Right cardiac atrium (tissue), 5 donors: ENCODE measurements at regions not wholly inside any gene's neighbourhood (a gene's known extent, or its start where the extent isn't known, plus 50 kb on each side); places are given as distances from the start of the nearest gene placed in this dataset.

Experiments
- ATAC-seq, 2 donors: fragments of 200-7000 bp; cut with Tn5 transposase; one replicate each; pipeline versions ENCODE4 v1.8.0 to v1.9.1; 2020; ENCODE audit warnings: moderate library complexity in 2 of 2, mild to moderate bottlenecking in 1 of 2
- DNase-seq, 3 donors: peaks; one replicate each; pipeline ENCODE4 v3.0.0-alpha.2; 2020
- H3K27ac ChIP-seq: one replicate; pipeline ENCODE4 v1.5.1; 2013; ENCODE audit warnings: mild to moderate bottlenecking, low read length, control low read depth, moderate library complexity
- H3K27me3 ChIP-seq: one replicate; pipeline ENCODE4 v1.6.1; 2013; ENCODE audit not compliant: control insufficient read depth, insufficient read depth
- H3K4me1 ChIP-seq: one replicate; pipeline ENCODE4 v1.6.1; 2013; ENCODE audit warnings: low read length; ENCODE audit not compliant: control insufficient read depth, insufficient read depth
- H3K4me3 ChIP-seq: one replicate; pipeline ENCODE4 v1.5.1; 2013; ENCODE audit warnings: low read length, control low read depth
- H3K9me3 ChIP-seq: one replicate; pipeline ENCODE4 v1.6.1; 2013; ENCODE audit warnings: low read length; ENCODE audit not compliant: control insufficient read depth
- WGBS: extraction: QIAGEN DNeasy Blood & Tissue Kit; methylation state at CpG from one replicate; pipeline ENCODE4 v1.1.7; 2013; 5-methylcytosine and 5-hydroxymethylcytosine counted together
- intact Hi-C, 4 donors: fragments of 100-400 bp; cut with DNase I; formaldehyde crosslinking; loops; one replicate each; pipeline versions ENCODE4 v1.11.0 to v1.14.0; 2022 to 2023
- donor health status: healthy with polysubstance abuse.
- donor health status: DM: no; HTN: yes; CAD: no.
- donor health status: DM: no; HTN: no; CAD: no.
- donor health status: DM: no; HTN: yes; CAD: no; lungs with severe emphysema.
- donor health status: DM: yes; HTN: yes; CAD: no.

- WGBS, result 26% methylated on average over 17 of the region's 17 CpGs
- H3K27ac ChIP-seq, result no peak overlapping the region
- DNase-seq (no peak), ATAC-seq (no peak)
- no peaks in the 10 kb centered on the region for H3K9me3 ChIP-seq
- H3K4me3 ChIP-seq, result no peak overlapping the region
- intact Hi-C loops, result no loop called here
- no peaks in the 10 kb centered on the region for H3K4me1 ChIP-seq
- no peaks in the 10 kb centered on the region for H3K27me3 ChIP-seq
Measured at GRCh38 chr4:8700531-8700930, 108.0 kb downstream of the CPZ start.

GRCh38 chr4:8699479-8700145 lies 107.0 kb downstream of the CPZ start:
- no peaks in the 10 kb centered on the region for H3K27me3 ChIP-seq
- no peak overlapping the region for H3K4me3 ChIP-seq
- intact Hi-C loops, result no loop called here
- 84% methylated on average over 24 of the region's 24 CpGs for WGBS
- ATAC-seq, result no peak
- H3K4me1 ChIP-seq, result no peaks in the 10 kb centered on the region
- no peak overlapping the region for H3K27ac ChIP-seq
- DNase-seq, result no peak
- no peaks in the 10 kb centered on the region for H3K9me3 ChIP-seq

- H3K27ac ChIP-seq, result no peak overlapping the region
- intact Hi-C loops, result no loop called here
- no peak for ATAC-seq
- no peak for DNase-seq
- no peaks in the 10 kb centered on the region for H3K9me3 ChIP-seq
- H3K27me3 ChIP-seq, result no peaks in the 10 kb centered on the region
- H3K4me3 ChIP-seq, result no peak overlapping the region
- 79% methylated on average over 4 of the region's 4 CpGs for WGBS
- no peaks in the 10 kb centered on the region for H3K4me1 ChIP-seq
Measured at GRCh38 chr4:8699063-8699385, 106.5 kb downstream of the CPZ start.

- no peaks in the 10 kb centered on the region for H3K27me3 ChIP-seq
- DNase-seq, result no peak
Measured at GRCh38 chr4:8698341-8699062, 105.9 kb downstream of the CPZ start.

GRCh38 chr4:8697826-8698225 lies 105.3 kb downstream of the CPZ start:
- H3K27me3 ChIP-seq, result no peaks in the 10 kb centered on the region
- no peak overlapping the region for H3K27ac ChIP-seq
- H3K9me3 ChIP-seq, result no peaks in the 10 kb centered on the region
- no peak for DNase-seq
- WGBS, result 76% methylated on average over 7 of the region's 7 CpGs
- intact Hi-C loops, result no loop called here
- no peaks in the 10 kb centered on the region for H3K4me1 ChIP-seq
- H3K4me3 ChIP-seq, result no peak overlapping the region
- no peak for ATAC-seq

More at GRCh38 chr4:8698341-8699062, 105.9 kb downstream of the CPZ start:
- no peak for ATAC-seq
- intact Hi-C loops, result no loop called here
- 89% methylated on average over 20 of the region's 20 CpGs for WGBS
- Histone ChIP-seq H3K4me1 (no peaks in the 10 kb centered on the region), H3K9me3 (no peaks in the 10 kb centered on the region), H3K27ac (no peak overlapping the region), H3K4me3 (no peak overlapping the region)

- no peak overlapping the region for H3K27ac ChIP-seq
- no peaks in the 10 kb centered on the region for H3K27me3 ChIP-seq
- 73% methylated on average over 10 of the region's 10 CpGs for WGBS
- H3K4me1 ChIP-seq, result no peaks in the 10 kb centered on the region
- H3K4me3 ChIP-seq, result no peak overlapping the region
- DNase-seq, result no peak
- intact Hi-C loops, result no loop called here
- H3K9me3 ChIP-seq, result no peaks in the 10 kb centered on the region
- no peak for ATAC-seq
Measured at GRCh38 chr4:8696369-8697127, 104.0 kb downstream of the CPZ start.

GRCh38 chr4:8695237-8696219 lies 103.0 kb downstream of the CPZ start:
- 75% methylated on average over 18 of the region's 18 CpGs for WGBS
- H3K27ac ChIP-seq, result no peak overlapping the region
- H3K27me3 ChIP-seq, result no peaks in the 10 kb centered on the region
- DNase-seq, result no peak
- ATAC-seq, result no peak
- intact Hi-C loops, result no loop called here
- no peak overlapping the region for H3K4me3 ChIP-seq
- H3K9me3 ChIP-seq, result no peaks in the 10 kb centered on the region
- no peaks in the 10 kb centered on the region for H3K4me1 ChIP-seq

- Histone ChIP-seq H3K4me3 (no peak overlapping the region), H3K9me3 (no peaks in the 10 kb centered on the region), H3K27me3 (no peaks in the 10 kb centered on the region), H3K4me1 (no peaks in the 10 kb centered on the region), H3K27ac (no peak overlapping the region)
- intact Hi-C loops, result no loop called here
- DNase-seq (no peak), ATAC-seq (no peak)
- 61% methylated on average over 10 of the region's 10 CpGs for WGBS
Measured at GRCh38 chr4:8694651-8695151, 102.1 kb downstream of the CPZ start.

GRCh38 chr4:8694226-8694625 lies 101.7 kb downstream of the CPZ start:
- WGBS, result 69% methylated on average over 8 of the region's 8 CpGs
- Histone ChIP-seq H3K27me3 (no peaks in the 10 kb centered on the region), H3K27ac (no peak overlapping the region), H3K9me3 (no peaks in the 10 kb centered on the region), H3K4me3 (no peak overlapping the region), H3K4me1 (no peaks in the 10 kb centered on the region)
- intact Hi-C loops, result no loop called here
- no peak for ATAC-seq
- DNase-seq, result no peak

GRCh38 chr4:8691151-8691775 lies 98.7 kb downstream of the CPZ start:
- Histone ChIP-seq H3K9me3 (no peaks in the 10 kb centered on the region), H3K4me3 (no peak overlapping the region), H3K27ac (no peak overlapping the region), H3K4me1 (no peaks in the 10 kb centered on the region), H3K27me3 (no peaks in the 10 kb centered on the region)
- DNase-seq, result no peak
- 88% methylated on average over 27 of the region's 27 CpGs for WGBS
- ATAC-seq, result no peak
- intact Hi-C loops, result no loop called here
